SK-N-MC (cell line): ENCODE measurements at regions not wholly inside any gene's neighbourhood (a gene's known extent, or its start where the extent isn't known, plus 50 kb on each side); places are given as distances from the start of the nearest gene placed in this dataset.

ENCODE experiments used
- EZH2 ChIP-seq: fragments of 200-600 bp; sonication (generic); IDR thresholded peaks from one replicate; pipeline ENCODE4 v1.6.1; 2017; ENCODE audit warnings: antibody characterized with exemption
- POLR2AphosphoS5 ChIP-seq: IDR thresholded peaks from 2 replicates; pipeline ENCODE4 v1.6.1; 2012; ENCODE audit warnings: mild to moderate bottlenecking, low read depth, low read length, borderline replicate concordance

- no peak for TF ChIP-seq EZH2
- TF ChIP-seq POLR2AphosphoS5, result no peak
Observed at GRCh38 chr10:59077855-59078254, 98.6 kb upstream of the PHYHIPL start.
